Dedifferentiated amniotic fluid mesenchymal stem cell (primary cell): ENCODE measurements at regions not wholly inside any gene's neighbourhood (a gene's known extent, or its start where the extent isn't known, plus 50 kb on each side); places are given as distances from the start of the nearest gene placed in this dataset.
"Not testable (repeated sequence)": the region's sequence is repeated elsewhere in the genome, so short reads cannot be mapped to it uniquely, and the experiment has no call there.

Source experiments
- DNase-seq: peaks from one replicate; pipeline ENCODE4 v3.0.0-alpha.2; 2016; ENCODE audit errors: extremely low spot score

DNA sequence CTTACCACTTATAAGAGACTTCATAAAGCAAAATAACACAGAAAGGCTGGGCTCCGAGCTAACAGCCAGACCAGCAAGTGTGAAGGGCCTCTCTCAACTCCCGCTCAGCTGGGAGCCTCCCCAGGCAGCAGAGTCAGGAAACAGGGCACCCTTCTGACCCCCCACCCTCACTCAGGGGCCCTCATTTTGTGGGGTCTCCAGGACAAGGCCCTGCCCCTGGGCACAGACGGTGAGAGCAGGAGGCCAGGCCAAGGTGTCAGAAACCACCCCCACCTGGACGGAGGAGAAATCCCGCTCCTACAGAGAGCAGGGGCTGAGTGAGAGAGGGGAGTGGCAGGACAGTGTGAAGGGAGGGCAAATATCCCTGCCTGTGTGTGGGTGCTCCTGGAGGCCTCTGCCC is 135.8 kb upstream of the FOXD4L5 start:
- no peak for DNase-seq

DNA sequence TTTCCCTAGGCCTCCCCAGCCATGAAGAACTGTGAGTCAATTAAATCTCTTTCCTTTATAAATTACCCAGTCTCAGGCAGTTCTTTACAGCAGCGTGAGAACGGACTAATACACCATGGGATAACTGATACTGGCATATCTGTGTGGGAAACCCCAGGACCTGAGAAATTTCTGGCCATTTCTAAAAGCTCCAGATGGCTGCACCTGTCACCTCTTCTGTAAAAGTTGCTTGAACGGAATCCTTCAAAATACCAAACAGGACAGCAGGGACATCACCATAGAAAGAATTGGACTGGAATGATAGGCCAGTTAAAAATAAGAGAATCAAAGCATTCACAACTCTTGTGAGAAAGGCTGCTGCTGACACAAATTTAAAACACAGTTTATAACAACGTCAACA is 134.0 kb upstream of the FOXD4L5 start:
- not testable (repeated sequence) for DNase-seq

DNA sequence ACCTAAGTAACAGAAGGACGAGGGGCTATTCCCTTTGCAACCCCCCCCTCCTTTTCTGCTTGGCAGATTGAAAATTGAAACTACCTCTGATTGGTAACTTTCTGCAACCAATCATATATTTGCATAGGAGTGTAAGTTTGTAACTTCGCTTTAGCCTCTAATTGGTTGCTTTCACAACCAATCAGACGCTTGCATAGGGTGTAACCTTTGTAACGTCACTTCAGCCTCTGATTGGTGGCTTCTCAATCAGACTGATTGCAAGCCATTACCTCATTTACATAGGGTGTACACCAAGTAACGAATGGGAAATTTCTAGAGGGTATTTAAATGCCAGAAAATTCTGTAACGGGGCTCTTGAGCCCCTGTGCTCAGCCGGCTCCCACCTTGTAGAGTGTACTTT is 131.9 kb upstream of the FOXD4L5 start:
- not testable (repeated sequence) for DNase-seq

DNA sequence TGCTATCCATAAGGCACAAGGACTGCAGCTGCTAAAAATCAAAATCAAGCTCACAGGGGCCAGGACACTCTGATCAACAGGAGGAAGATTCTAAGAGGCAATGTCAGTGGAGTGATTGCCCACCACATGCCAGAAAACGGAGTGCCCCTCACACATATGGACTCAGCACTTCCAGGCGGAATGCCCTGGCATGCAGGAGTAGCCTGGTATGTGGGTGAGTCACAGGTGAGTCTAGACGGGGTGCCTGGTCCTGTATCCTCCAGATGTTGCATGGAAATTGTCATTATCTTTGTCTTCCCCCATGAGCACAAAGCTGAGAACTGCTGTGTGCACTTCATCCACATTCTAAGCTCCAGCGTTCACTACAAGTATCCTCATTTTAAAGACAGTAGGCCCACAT is 129.2 kb upstream of the FOXD4L5 start:
- DNase-seq = not testable (repeated sequence)

DNA sequence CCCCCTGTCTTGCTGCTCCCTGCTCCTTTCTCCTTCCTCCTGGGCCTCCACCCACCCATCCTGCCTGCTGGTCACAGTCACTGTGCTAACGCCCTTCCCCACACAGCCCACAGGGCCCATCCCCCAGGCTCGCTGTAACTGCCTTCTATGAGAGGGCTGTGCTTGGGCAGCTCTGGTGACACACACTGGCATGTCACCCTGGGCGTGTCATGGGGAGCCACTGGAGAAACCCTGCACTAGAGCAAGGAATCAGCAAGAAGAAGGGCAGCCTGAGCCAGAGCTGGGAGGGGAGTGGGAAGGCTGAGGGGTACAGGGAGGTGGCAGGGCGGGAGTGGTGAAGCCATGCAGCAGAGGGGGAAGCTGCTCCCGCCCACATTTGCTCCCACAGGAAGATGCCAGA is 128.4 kb upstream of the FOXD4L5 start:
- not testable (repeated sequence) for DNase-seq

DNA sequence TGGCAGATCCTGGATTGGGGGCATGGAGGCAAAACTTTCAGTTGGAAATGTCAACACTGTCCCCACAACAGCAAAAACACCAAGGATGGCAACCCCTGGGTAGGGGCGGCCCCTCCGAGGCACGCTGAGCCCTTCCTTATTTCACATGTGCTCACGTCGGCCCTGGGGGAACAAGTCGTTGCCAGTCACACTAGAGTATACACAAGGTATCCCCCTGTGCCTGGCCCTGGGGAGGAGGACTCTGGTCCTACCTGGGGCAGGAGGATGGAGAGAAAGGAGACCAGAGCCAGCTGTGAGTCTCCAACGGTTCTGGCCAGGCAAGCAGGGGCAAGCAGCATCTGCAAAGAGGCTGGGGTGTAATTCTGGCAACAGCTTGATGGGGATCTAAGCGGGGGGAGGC is 126.9 kb upstream of the FOXD4L5 start:
- DNase-seq = no peak

DNA sequence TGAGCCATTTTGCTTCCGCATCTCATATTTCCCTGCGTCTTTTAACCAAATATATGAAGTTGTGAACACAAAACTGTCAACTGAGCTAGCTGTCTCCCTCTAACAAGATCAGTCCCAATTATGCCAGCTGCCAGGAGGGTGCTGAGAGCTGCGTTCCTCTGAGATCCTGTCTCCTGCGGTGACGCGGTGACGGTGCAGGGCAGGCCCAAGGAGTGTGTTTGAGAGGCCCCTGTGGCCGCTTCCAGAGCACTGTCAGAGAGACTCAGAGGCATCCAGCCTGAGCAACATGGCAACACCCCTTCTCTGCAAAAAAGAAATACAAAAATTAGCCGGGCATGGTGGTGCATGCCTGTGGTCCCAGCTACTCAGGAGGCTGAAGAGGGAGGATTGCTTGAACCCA is 126.3 kb upstream of the FOXD4L5 start:
- no peak for DNase-seq

DNA sequence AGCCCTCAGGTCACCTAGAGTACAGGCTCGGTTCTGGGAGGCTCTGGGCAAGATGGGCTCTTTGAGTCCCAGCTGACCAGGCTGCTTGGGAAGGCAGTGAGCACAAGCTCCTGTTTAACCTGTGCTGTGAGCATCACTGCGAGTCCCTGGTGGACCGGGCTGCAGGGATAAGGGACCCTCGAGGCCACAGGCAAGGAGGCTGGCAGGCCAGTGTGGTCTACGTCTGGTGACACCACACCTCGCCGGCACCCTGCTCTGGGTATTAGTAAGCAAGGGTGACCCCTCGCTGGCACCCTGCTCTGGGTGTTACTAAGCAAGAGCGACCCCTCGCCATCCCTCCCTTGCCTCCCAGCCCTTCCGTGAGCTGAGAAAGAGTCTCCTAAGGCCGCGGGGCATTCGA is 125.9 kb upstream of the FOXD4L5 start:
- no peak for DNase-seq

DNA sequence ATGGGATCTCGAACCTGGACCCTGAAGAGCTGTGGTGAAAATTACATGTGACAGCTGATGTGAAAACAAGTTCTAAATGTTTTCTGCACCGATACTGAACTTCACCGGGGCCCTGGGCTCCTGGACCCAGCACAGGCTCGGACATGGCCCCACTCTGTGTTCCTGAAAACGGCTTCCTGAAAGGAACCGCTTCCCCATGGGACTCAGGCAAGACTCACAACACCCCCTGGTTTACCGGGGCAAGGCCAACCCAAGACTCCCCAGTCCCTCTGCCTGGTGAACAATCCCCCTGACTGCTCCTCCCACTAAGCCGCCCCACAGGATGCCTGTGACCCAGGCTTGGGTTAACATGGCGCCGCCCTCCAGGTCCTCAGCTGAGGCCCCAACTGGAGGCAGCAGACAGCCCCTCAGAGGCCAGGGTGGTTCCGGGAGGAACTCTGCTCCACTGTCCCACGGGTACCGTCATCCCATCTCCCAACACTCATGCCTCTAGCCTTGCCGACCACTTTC is 124.5 kb upstream of the FOXD4L5 start:
- DNase-seq = no peak

DNA sequence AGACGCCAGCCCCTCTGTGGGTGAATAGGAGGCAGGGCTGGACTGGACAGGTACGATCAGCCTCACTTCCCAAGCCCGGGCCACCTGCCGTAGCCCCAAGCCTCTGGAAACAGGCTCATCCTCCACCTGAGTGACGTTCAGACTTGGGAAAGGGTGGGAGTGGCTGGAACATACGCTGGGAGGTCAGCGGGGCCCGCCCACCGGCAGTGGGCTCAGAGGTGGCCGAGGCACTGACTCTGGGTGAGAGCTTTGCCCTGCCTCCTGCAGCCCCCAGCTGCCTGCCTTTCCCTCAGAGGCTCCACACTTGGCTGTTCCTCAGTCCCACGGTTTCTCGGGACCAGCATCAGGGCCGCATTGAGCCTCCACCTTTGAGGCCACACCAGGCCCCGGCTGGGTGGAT is 123.8 kb upstream of the FOXD4L5 start:
- not testable (repeated sequence) for DNase-seq

DNA sequence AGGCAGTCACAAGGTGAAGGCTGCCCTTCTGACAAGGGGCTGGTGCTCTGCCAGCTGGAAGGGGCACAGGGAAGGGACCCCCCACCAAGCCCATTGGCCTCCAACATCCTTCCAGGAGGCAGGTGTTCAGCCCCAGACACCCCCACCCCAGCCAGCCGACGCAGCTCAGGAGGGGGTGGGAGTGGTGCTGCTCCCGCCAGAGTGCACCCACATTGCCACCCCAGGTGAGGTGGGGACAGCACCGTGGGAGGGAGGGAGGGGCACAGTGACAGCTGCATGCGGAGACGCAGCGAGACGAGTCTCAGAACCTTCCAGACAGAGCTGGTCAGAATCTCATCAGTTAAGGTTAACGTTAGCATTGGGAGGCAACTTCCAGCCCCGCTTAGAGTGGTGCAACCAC is 121.6 kb upstream of the FOXD4L5 start:
- not testable (repeated sequence) for DNase-seq

DNA sequence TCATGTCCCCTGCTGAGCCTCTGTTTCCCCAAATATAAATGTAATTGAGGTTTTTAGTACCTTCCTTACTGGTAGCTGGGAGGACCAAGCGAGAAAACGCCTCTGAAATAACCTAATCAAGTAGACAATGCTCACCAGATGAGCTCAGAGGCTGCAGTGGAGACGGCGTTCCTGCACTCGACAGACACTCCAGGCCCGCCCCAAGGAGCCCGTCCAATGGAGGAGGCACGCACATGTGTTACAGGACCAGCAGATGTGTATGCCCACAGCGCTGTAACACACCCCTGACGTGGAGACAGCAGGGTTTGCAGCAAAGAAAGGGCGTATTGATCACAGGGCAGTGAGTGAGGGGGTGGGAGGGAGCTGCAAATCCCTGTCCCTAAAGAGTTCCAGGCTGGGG is 120.8 kb upstream of the FOXD4L5 start:
- not testable (repeated sequence) for DNase-seq

DNA sequence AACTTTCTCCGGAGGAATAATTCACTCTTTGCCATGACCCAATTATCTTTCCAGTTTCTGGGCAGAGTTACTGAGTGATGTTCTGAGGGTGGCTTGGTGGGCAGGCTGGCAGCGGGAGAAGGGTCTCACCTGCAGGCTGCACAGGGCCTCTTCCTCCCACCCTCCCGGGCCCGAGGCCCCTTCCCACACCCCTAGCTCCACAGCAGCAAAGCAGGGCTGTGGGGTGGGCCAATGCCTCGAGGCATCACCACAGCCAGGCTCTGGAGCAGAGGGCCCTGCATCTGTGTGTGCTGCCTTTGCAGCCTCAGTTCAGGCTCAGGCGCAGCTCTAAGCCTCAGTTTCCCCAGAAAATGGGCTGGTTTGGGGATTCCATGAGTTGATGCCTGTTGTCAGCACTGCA is 120.2 kb upstream of the FOXD4L5 start:
- DNase-seq = no peak

DNA sequence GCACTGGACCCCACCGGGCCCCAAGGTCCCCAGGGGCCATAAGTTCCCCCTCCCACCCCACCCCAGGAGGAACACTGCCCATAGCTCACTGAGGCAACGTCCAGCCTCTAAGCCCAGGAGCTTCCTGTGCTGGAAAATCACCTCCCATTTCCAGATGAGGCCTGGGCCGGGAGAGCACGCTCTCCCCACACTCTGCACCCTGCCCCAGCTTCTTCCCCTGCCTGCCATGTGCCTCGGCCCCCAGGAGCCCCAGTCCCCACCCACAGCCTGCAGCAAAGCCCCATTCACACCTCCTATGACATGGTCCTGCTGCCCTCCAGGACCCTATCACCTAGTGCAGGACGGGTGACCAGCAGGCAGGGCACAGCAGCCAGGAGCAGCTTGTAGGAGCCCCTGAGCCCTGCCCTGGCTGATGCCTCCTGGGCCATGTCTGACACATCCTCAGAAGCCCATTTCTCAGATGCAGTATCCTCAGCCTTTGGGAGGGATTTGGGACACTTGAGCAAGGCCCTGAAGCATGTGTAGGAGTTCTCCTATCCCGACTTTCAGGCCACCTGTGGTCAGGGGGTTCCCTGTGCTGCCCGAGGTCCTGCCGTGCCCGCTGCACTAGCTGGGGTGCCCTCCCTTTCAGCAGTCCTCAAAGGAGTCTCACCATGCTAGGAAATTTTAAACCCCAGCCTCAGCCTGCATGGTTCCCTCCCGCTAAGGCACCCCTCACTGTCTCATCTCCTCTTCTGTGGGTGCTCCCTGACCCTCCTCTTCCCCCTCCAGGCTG is 119.4 kb upstream of the FOXD4L5 start:
- DNase-seq = no peak

DNA sequence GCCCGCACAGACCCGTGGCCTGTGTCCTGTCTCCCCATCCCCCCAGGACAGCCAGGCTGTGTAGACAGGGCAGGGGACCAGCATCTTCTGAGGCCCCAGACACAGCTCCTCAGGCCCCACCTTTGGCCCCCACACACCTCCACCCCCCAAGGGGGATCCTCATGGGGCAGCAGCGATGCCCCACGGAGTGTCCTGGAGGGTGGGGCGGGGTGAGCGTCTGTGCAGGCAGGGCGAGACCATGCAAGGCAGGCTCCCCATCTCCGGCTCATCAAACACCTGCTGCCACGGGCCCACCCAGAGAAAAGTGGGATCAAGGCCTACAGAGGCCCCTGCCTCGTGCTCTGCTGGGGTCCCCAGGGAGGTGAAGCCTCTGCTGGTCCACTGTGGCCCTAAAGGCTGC is 118.7 kb upstream of the FOXD4L5 start:
- DNase-seq = no peak

DNA sequence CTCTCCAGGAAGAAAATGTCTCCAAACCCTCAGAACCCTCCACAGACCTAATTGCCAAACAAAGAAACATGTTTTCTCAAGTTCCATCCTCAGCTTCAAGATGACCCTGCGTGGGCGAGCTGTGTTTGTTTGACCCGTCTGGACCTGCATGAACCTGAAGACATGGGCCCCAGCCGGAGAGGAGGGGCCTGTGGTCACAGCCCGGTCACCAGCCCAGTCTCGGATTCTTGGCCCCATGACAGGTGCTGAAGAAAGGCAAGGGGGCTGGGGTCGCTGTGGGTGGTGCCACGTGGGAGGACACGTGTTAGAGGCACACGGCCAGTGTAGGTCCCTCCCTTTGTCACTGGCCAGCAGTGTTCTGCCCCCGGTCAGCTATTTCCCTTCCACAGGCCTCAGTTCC is 118.1 kb upstream of the FOXD4L5 start:
- DNase-seq = not testable (repeated sequence)

DNA sequence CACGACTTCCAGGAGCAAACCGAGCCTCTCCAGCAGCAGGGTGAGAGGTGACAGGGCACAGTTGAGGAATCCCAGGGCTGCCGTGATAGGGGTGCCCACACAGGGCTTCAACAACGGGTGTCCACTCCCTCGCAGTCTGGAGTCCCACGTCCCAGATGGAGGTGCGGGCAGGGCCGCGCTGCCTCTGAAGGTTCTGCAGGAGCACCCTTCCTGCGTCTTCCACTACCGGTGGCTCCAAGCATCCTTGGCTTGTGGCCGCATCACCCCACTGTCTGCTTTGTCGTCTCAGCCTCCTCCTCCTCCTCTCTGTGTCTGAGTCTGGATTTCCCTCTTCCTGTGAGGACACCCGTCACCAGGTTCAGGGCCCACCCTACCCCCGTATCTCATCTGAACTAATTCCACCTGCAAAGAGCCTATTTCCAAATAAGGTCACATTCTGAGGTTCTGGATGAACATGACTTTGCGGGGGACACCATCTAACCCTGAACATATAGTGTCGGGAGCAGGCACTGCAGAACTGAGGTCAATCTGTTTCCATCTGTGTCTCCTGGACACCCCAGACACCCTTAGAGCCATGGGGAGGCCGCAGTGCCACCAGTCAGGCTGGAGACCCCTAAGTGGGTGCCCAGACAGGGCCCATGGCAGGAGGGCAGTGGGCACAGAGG is 117.3 kb upstream of the FOXD4L5 start:
- DNase-seq = not testable (repeated sequence)

DNA sequence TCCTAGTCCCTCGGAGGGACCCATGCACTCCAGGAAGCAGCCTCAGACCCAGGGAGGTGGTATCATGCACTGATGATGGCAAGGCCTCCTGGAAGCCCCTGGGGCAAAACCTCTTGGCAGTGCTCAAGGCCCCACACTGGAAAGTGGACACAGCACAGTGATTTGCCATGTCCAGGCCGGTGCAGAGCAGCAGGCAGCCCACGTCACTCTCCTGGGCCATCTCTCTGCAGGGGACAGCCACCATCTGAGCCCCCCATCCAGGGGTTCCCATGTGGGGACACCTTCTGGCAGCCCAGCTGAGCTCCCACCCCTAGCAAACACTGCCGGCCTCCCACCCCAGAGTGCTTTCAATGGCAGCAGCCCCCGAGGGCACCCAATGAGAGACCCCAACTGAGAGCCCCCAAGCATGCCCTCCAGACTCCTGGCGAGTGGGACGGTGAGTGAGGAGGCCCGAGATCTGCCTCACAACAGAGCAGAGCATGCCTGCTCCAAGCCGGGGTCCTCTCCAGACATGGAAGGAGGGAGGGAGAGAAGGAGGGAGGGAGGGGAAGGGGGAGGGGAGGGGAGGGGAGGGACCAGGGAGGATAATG is 116.5 kb upstream of the FOXD4L5 start:
- not testable (repeated sequence) for DNase-seq

DNA sequence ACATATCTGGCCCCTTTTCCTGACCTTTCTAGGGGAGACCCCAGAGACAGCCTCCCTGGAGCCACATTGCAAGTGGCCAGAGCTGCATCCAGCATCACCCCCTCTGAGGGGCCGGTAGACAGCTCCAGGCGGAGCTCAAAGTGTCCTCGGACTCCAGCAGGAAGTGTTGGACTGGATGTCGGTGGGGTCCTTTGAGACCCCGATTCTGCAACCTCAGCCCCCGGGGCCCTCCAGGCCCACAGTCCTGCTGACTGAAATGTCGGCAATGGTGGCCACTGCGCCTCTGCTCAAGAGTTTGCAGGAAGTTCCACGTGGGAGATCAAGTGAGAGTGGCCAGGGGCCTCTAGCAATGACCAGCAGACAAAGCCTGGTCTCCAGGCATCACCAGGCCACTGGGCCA is 115.9 kb upstream of the FOXD4L5 start:
- no peak for DNase-seq

DNA sequence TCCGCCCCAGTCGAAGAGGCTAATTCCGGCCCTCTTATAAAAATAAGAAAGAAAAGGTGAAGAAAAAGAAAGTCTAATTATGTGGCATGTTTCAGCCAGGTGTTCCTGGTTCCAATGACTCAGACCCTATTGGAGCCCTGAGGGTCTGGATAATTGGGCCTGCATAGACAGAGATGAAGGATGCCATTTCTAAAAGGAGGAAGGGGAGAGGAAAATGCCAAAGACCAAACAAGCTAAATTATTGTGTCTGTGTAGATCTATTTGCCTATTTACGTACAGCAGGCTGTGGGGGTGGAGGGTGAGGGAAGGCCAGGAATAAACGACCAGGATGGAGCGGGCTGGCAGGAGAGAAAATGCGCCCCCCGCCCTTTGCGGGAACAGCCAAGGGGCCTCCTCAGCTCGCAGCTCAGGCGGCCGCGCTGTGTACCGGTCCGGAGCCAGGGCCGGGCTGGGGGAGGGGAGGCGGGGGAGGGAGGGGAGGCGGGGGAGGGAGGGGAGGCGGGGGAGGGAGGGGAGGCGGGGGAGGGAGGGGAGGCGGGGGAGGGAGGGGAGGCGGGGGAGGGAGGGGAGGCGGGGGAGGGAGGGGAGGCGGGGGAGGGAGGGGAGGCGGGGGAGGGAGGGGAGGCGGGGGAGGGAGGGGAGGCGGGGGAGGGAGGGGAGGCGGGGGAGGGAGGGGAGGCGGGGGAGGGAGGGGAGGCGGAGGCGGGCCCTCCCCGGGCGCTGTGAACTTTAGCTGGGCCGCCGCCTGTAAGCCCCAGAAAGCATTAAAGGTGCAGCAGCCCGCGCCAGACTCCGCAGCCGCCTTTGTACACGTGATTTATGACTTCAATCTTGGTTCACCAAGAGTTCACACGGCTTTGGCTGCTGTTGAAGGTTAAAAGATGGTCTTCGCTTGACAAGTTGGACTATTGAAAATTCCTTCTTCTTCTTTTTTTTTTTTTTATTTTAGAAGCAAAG is 113.0 kb upstream of the FOXD4L5 start:
- not testable (repeated sequence) for DNase-seq

DNA sequence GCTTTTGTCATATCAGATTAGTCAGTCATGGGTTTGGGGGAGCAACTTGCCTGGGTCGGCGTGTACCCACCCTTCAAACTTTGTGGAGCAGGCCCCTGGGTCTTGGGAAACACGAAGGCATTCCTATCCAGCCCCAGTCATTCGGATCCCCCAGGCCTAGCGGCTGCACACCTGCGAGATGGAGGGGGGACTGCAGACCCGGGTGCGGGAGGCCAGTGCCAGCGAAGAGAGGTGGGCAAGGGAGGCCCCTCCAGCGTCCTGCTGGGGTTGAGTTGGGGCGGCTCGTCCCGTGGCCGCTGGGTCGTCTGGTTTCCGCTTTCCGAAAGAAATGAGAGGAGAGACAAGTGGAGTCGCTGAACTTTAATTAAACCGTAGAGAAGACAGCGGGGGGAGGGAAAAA is 112.2 kb upstream of the FOXD4L5 start:
- DNase-seq = not testable (repeated sequence)

DNA sequence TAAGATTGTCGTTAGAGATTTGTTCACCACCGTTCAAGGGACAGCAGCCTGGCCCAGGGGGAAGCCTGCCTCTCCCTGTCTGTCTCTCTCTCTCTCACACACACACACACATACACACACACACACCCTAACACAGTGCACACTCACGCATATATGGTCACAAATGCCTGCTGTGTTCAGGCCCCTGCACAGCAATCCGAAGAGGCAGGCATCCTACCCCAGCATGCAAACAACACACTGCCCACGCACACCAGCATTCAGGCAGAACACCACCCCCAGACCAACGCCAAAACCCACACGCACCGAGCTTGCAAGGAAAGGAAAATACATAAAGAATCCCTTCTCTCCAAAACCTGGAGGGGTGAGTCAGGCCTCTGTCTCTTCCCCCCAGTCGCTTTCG is 111.6 kb upstream of the FOXD4L5 start:
- not testable (repeated sequence) for DNase-seq
